Astrocyte (in vitro differentiated cells and primary cell): ENCODE measurements at regions not wholly inside any gene's neighbourhood (a gene's known extent, or its start where the extent isn't known, plus 50 kb on each side); places are given as distances from the start of the nearest gene placed in this dataset.

Source experiments
- DNase-seq: peaks from one replicate; pipeline ENCODE4 v3.0.0-alpha.2; 2010; ENCODE audit warnings: low read depth
- FAIRE-seq: peaks from 2 replicates; lab custom pipeline; 2011; peaks lifted over from hg19 to GRCh38; lab: Jason Lieb, UNC
- H2AFZ ChIP-seq: 2 replicates; pipeline ENCODE4 v1.6.0; 2012; ENCODE audit warnings: low read depth, low read length, inconsistent platforms
- H3K27ac ChIP-seq: 2 replicates; pipeline ENCODE4 v1.5.1; 2011; ENCODE audit warnings: low read depth, low read length, inconsistent platforms
- H3K27me3 ChIP-seq: 2 replicates; pipeline ENCODE4 v1.6.0; 2011; ENCODE audit warnings: low read length, inconsistent platforms; ENCODE audit not compliant: insufficient read depth
- H3K36me3 ChIP-seq: 2 replicates; pipeline ENCODE4 v1.5.1; 2011; ENCODE audit warnings: low read length, inconsistent platforms; ENCODE audit not compliant: insufficient read depth
- H3K4me1 ChIP-seq: 2 replicates; pipeline ENCODE4 v1.5.1; 2011; ENCODE audit warnings: low read length, inconsistent platforms; ENCODE audit not compliant: insufficient read depth
- H3K4me2 ChIP-seq: 2 replicates; pipeline ENCODE4 v1.6.0; 2012; ENCODE audit warnings: low read length, inconsistent platforms
- H3K4me3 ChIP-seq: 2 replicates; pipeline ENCODE4 v1.5.1; 2011; ENCODE audit warnings: low read depth, mild to moderate bottlenecking, low read length, inconsistent platforms; ENCODE audit not compliant: insufficient read depth
- H3K79me2 ChIP-seq: 2 replicates; pipeline ENCODE4 v1.6.0; 2012; ENCODE audit warnings: mild to moderate bottlenecking, low read length, inconsistent platforms; ENCODE audit not compliant: insufficient read depth
- H3K9ac ChIP-seq: 2 replicates; pipeline ENCODE4 v1.6.0; 2012; ENCODE audit warnings: mild to moderate bottlenecking, low read length, inconsistent platforms
- H3K9me3 ChIP-seq: 2 replicates; pipeline ENCODE4 v1.5.1; 2012; ENCODE audit warnings: low read depth, mild to moderate bottlenecking, low read length, inconsistent platforms; ENCODE audit not compliant: insufficient read depth
- H4K20me1 ChIP-seq: 2 replicates; pipeline ENCODE4 v1.6.0; 2012; ENCODE audit warnings: low read length, inconsistent platforms; ENCODE audit not compliant: insufficient read depth
- H3K27ac Mint-ChIP-seq: one replicate; pipeline ENCODE4 v1.8.0; 2021; ENCODE audit warnings: mild to moderate bottlenecking, mixed read lengths; ENCODE audit not compliant: unreplicated experiment
- H3K27me3 Mint-ChIP-seq: one replicate; pipeline ENCODE4 v1.8.0; 2021; ENCODE audit warnings: low read depth, mixed read lengths; ENCODE audit not compliant: unreplicated experiment
- H3K36me3 Mint-ChIP-seq: one replicate; pipeline ENCODE4 v1.8.0; 2021; ENCODE audit warnings: low read depth, mixed read lengths; ENCODE audit not compliant: unreplicated experiment
- H3K4me1 Mint-ChIP-seq: one replicate; pipeline ENCODE4 v1.8.0; 2021; ENCODE audit warnings: low read depth, mixed read lengths; ENCODE audit not compliant: unreplicated experiment
- H3K4me3 Mint-ChIP-seq: one replicate; pipeline ENCODE4 v1.8.0; 2021; ENCODE audit warnings: mild to moderate bottlenecking, moderate library complexity, mixed read lengths; ENCODE audit not compliant: unreplicated experiment
- H3K9me3 Mint-ChIP-seq: one replicate; pipeline ENCODE4 v1.8.0; 2021; ENCODE audit warnings: mild to moderate bottlenecking, mixed read lengths; ENCODE audit not compliant: unreplicated experiment
- EZH2 ChIP-seq: IDR thresholded peaks from 2 replicates; pipeline ENCODE4 v1.6.1; 2012; ENCODE audit warnings: mild to moderate bottlenecking, low read length, inconsistent platforms; ENCODE audit not compliant: insufficient read depth
- TF ChIP-seq, protein P1 (sequence below): IDR thresholded peaks from 2 replicates; pipeline ENCODE4 v1.5.1; 2011; ENCODE audit warnings: low read depth, mild to moderate bottlenecking, inconsistent platforms, low read length, moderate library complexity; ENCODE audit not compliant: insufficient read depth

DNA sequence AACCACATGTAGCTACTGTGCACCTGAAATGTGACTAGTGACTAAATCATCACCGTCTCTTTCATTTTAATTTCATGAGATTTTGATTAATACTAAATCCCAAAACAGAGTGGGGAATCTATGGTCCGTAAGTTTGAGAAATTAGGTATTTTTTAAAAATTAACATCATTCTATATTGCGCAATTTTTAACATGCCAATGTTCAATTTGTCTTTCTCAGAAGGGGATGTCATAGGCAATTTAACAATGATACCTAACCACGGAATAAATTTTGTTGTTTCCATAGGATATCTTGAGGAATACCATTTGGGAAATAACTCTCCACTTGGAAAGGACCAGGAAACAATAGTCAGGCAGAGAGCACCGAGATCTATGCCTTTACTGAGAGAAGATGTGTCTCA, 267.7 kb downstream of the FAM76B start:
- Mint-ChIP-seq H3K4me1 (peaks cover 8% of the 10 kb centered on the region), H3K4me3 (no peak overlapping the region), H3K9me3 (no peaks in the 10 kb centered on the region), H3K27ac (no peak overlapping the region), H3K27me3 (no peaks in the 10 kb centered on the region), H3K36me3 (no peaks in the 10 kb centered on the region)
- no peak overlapping the region for H3K9ac ChIP-seq
- DNase-seq, result no peak
- FAIRE-seq, result no peak
- H3K9me3 ChIP-seq, result no peaks in the 10 kb centered on the region
- no peak overlapping the region for H2AFZ ChIP-seq
- TF ChIP-seq, protein P1, sequence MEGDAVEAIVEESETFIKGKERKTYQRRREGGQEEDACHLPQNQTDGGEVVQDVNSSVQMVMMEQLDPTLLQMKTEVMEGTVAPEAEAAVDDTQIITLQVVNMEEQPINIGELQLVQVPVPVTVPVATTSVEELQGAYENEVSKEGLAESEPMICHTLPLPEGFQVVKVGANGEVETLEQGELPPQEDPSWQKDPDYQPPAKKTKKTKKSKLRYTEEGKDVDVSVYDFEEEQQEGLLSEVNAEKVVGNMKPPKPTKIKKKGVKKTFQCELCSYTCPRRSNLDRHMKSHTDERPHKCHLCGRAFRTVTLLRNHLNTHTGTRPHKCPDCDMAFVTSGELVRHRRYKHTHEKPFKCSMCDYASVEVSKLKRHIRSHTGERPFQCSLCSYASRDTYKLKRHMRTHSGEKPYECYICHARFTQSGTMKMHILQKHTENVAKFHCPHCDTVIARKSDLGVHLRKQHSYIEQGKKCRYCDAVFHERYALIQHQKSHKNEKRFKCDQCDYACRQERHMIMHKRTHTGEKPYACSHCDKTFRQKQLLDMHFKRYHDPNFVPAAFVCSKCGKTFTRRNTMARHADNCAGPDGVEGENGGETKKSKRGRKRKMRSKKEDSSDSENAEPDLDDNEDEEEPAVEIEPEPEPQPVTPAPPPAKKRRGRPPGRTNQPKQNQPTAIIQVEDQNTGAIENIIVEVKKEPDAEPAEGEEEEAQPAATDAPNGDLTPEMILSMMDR, result no peak
- no peak for TF ChIP-seq EZH2
- peaks cover 10% of the 10 kb centered on the region for H3K4me1 ChIP-seq
- no peak overlapping the region for H3K4me3 ChIP-seq
- no peak overlapping the region for H3K27ac ChIP-seq
- H3K79me2 ChIP-seq, result no peaks in the 10 kb centered on the region
- no peak overlapping the region for H3K4me2 ChIP-seq
- H3K27me3 ChIP-seq, result no peaks in the 10 kb centered on the region
- H3K36me3 ChIP-seq, result no peaks in the 10 kb centered on the region
- H4K20me1 ChIP-seq, result no peaks in the 10 kb centered on the region

DNA sequence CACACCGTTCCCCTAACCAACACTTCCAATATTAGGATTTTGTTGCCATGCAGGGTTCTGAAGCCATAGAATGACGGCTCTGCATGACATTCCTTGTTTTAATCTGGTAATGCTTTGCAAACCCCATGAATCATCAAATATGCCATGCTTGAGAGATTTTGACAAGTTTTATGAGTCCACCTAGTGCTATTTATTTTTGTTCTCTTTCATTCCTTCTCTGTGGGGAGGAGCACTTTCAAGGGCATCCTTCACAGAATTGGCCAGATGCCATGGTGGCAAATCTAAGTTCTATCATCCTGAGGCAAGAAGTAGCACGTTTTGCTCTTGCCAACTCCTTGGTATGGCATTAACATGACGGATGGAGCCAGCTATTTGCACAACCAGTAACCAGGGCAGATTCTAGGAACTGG, 268.4 kb downstream of the FAM76B start:
- no peak overlapping the region for H2AFZ ChIP-seq
- no peak overlapping the region for H3K27ac Mint-ChIP-seq

More for the DNA sequence above, 268.4 kb downstream of the FAM76B start:
- H3K4me3 Mint-ChIP-seq, result no peak overlapping the region
- peaks cover 10% of the 10 kb centered on the region for H3K4me1 ChIP-seq
- FAIRE-seq (peak; percentile 60), DNase-seq (peak; percentile 50)
- H3K79me2 ChIP-seq, result no peaks in the 10 kb centered on the region
- TF ChIP-seq, protein P1, result no peak
- peaks cover 13% of the 10 kb centered on the region for H3K4me1 Mint-ChIP-seq
- no peaks in the 10 kb centered on the region for H3K27me3 Mint-ChIP-seq
- H3K27me3 ChIP-seq, result no peaks in the 10 kb centered on the region
- no peaks in the 10 kb centered on the region for H3K36me3 Mint-ChIP-seq
- H3K9ac ChIP-seq, result no peak overlapping the region
- H3K9me3 ChIP-seq, result no peaks in the 10 kb centered on the region
- H3K27ac ChIP-seq, result no peak overlapping the region
- H3K9me3 Mint-ChIP-seq, result no peaks in the 10 kb centered on the region
- H3K36me3 ChIP-seq, result no peaks in the 10 kb centered on the region
- no peak overlapping the region for H3K4me3 ChIP-seq
- H4K20me1 ChIP-seq, result no peaks in the 10 kb centered on the region
- H3K4me2 ChIP-seq, result no peak overlapping the region
